GM18951 (cell line): ENCODE measurements at regions not wholly inside any gene's neighbourhood (a gene's known extent, or its start where the extent isn't known, plus 50 kb on each side); places are given as distances from the start of the nearest gene placed in this dataset.

Experiments used
- POLR2A ChIP-seq: IDR thresholded peaks from 4 replicates; pipeline ENCODE4 v1.6.1; 2011; ENCODE audit warnings: mild to moderate bottlenecking; ENCODE audit not compliant: insufficient read length, insufficient read depth; ENCODE audit errors: extremely low read depth
- in situ Hi-C: fragments of 300-500 bp; cut with MboI; formaldehyde crosslinking; loops from one replicate; pipeline ENCODE4 v1.12.0; 2022; ENCODE audit warnings: low sequenced_read_pairs, mixed read lengths, inconsistent platforms; ENCODE audit not compliant: unreplicated experiment

GRCh38 chr2:221134718-221135117, 437.4 kb downstream of the EPHA4 start:
- no peak for TF ChIP-seq POLR2A
- in situ Hi-C loops, result no loop called here

DNA sequence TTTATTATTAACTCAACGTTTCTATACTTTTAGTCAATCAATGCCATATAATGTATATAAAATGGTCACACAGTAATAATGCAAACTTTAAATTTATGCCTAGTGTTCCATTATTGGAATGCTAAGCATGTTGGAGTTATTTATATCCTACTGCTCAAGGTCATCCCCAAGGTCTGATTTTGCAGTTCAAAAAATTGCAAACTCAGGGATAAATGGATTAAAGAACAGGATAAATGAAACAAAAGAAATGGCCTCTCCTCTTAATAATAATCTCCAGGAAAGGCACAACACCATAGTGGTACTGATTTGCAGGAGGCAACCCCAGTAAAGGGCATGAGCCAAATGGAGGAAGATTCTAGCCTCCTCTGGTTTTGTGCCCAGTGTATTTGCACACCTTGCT, 436.4 kb downstream of the EPHA4 start:
- in situ Hi-C loops, result no loop called here
- TF ChIP-seq POLR2A, result no peak

GRCh38 chr2:221137385-221137784, 434.7 kb downstream of the EPHA4 start:
- TF ChIP-seq POLR2A, result no peak
- in situ Hi-C loops, result no loop called here

DNA sequence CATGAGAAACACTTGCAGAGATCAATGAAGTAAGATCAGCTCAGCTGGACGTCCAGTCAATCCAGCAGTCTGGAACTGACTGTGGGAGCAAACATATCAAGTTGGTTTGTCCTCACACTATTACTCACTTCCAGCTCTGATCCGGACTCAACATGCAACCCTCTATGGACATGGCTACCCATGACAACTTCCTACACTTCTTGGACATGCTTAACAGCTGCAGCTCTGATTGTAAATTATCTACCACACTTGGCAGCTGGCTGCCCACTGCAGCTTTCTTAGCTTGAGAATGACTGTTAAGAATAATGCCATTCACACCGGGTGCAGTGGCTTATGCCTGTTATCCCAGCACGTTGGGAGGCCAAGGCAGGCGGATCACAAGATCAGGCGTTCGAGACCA, 429.8 kb downstream of the EPHA4 start:
- in situ Hi-C loops, result no loop called here
- no peak for TF ChIP-seq POLR2A

DNA sequence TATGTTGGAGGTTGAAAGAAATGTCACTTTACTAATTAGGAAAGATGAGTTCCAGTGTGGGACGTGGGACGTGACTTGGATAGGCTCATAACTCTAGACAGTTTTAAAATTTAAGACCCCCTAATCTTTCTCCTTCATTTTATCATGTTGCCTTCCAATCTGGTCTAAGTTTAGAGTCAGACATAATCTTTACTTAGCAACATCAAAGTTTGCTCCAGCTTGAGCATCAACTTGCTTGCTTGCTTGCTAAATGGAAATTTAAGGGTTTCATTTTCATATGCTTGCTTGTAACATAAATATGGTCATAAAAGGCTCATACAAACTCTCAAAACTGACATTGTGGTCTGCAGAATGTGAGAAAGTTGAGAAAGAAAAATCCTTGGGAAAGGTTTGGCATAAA, 428.9 kb downstream of the EPHA4 start:
- in situ Hi-C loops, result no loop called here

DNA sequence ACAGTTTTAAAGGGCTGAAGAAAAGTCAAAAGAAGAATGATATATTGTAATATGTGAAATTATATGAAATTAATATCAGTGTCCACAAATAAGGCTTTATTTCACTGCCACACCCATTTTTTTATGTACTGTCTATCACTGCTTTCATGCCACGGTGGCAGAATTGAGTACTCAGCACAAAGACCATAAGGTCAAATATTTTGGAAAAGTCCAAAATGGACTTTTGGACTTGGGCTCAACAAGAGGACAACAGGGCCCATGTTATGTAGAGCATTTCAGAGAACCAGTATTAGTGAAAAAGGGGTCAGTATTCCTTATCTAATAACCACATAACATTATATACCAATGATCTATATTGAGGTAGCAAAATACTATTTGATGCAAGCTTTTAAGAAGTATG, 427.2 kb downstream of the EPHA4 start:
- no peak for TF ChIP-seq POLR2A
- in situ Hi-C loops, result no loop called here

More for the DNA sequence above, 428.9 kb downstream of the EPHA4 start:
- TF ChIP-seq POLR2A, result no peak

DNA sequence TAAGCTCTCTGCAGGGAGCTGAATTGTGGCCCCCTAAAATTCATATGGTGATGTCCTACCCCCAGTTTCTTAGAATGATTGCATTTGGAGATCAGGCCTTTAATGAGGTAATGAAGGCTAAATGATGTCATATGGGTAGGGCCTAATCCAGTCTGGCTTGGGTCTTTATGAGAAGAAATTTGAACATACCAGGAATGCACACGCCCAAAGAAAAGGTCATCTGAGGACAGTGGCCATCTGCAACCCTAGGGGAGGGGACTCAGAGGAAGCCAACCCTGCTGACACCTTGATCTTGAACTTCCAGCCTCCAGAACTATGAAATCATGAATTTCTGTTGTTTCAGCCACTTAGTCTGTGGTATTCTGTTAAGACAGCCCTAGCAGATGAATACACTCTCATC, 426.7 kb downstream of the EPHA4 start:
- in situ Hi-C loops, result no loop called here
- no peak for TF ChIP-seq POLR2A

- in situ Hi-C loops, result no loop called here
- TF ChIP-seq POLR2A, result no peak
Observed at GRCh38 chr2:221153226-221153625, 418.9 kb downstream of the EPHA4 start.

DNA sequence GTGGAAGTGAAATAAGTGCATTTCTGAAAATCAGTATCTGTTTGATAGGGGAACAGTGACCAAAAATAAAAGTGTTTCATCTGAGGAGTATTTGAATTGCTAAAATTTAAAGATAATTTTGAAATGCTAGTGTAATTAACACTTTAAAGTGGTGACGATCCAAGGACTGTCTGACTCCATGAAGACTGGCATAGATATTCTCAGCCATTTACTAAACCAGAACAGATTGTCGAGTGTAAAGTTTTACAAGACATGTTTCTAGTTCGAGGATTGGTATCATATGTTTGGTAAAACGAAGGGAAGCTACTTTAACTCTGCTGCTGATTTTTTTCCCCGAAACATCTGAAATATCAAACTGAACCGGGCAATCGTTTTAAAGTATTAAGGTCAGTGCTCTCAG, 417.9 kb downstream of the EPHA4 start:
- no peak for TF ChIP-seq POLR2A
- in situ Hi-C loops, result no loop called here

GRCh38 chr2:221156062-221156734, 415.9 kb downstream of the EPHA4 start:
- no peak for TF ChIP-seq POLR2A

DNA sequence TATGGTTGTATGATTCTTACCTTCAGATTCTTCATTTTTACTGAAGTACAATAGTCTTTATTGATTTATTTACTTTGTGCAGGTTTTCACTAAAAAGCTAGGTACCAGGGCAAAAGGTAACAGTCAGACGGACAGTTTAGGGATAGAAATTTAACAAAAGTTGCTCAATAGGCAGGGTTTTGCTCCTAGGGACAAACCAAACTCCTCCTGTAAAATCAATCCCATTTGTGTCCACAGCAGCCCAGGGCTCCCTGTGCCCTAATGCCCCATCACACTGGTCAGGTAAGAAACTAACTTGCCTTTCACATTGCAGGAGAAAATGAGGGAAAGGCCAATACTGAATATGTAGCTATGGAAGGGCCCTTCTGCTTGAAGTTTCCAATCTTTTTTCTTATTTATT, 410.9 kb downstream of the EPHA4 start:
- in situ Hi-C loops, result no loop called here
- no peak for TF ChIP-seq POLR2A

More at GRCh38 chr2:221156062-221156734, 415.9 kb downstream of the EPHA4 start:
- in situ Hi-C loops, result no loop called here

DNA sequence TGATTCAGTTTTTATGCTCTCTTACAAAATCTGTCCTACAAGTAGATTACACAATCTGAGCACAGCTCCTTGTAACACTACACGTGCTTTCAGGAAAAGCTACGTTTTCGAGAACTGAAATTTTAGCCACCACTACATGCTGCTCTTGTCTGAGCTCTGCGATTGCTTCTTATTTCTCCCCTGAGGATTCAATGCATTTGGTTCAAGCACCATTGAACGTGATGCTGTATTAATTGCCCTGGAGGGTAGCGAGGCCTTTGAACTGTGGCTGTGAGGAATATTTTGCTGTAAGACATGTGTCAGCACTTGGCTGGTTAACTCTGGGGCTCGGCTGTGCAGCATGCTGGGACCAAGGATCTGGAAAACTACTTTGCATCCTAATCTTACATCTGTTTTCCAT, 405.8 kb downstream of the EPHA4 start:
- in situ Hi-C loops, result no loop called here
- TF ChIP-seq POLR2A, result no peak

DNA sequence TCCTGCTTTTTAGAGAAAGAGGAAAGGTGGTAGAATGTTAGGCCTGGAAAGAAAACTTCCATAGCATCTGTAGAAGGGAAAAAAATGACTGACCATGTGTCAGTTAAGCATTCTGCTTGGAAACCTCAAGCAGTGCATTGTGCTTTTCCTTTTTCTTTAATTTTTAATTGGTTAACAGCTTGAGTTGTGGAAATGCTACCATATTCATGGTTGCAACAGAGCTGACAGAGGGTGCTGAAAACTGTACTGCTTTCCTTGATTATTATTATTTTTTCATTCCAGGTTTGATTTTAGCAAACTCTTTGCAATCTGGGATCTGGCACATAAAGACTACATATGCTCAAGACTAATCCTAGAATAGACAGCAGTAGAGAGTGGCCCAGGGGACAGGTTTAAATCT, 404.5 kb downstream of the EPHA4 start:
- TF ChIP-seq POLR2A, result no peak
- in situ Hi-C loops, result no loop called here

GRCh38 chr2:221169724-221170123, 402.4 kb downstream of the EPHA4 start:
- in situ Hi-C loops, result no loop called here
- no peak for TF ChIP-seq POLR2A

GRCh38 chr2:221170548-221170947, 401.6 kb downstream of the EPHA4 start:
- in situ Hi-C loops, result no loop called here
- no peak for TF ChIP-seq POLR2A
